ENCODE measurements at regions not wholly inside any gene's neighbourhood (a gene's known extent, or its start where the extent isn't known, plus 50 kb on each side); places are given as distances from the start of the nearest gene placed in this dataset.

- TF ChIP-seq CTCF (IDR thresholded peaks at IDR 0.05; ENCODE audit: control insufficient read depth, extremely low read depth, insufficient read depth), result no peak
- DNase-seq (ENCODE audit: low read depth), result no peak
- no peak overlapping the region for H3K4me3 ChIP-seq (ENCODE audit: low read depth, low read length)
Observed at GRCh38 chr2:121088251-121089165, 196.5 kb downstream of the TFCP2L1 start.

- no peak for DNase-seq (ENCODE audit: low read depth)
- no peak for TF ChIP-seq CTCF (IDR thresholded peaks at IDR 0.05; ENCODE audit: control insufficient read depth, extremely low read depth, insufficient read depth)
- H3K4me3 ChIP-seq (ENCODE audit: low read depth, low read length), result no peak overlapping the region
Observed at GRCh38 chr2:121089166-121089510, 195.9 kb downstream of the TFCP2L1 start.

GRCh38 chr2:121090088-121090715 is 194.8 kb downstream of the TFCP2L1 start:
- DNase-seq (ENCODE audit: low read depth), result no peak
- H3K4me3 ChIP-seq (ENCODE audit: low read depth, low read length), result no peak overlapping the region
- TF ChIP-seq CTCF (IDR thresholded peaks at IDR 0.05; ENCODE audit: control insufficient read depth, extremely low read depth, insufficient read depth), result no peak

GRCh38 chr2:121092095-121092494 is 192.9 kb downstream of the TFCP2L1 start:
- DNase-seq (ENCODE audit: low read depth), result no peak
- no peak for TF ChIP-seq CTCF (IDR thresholded peaks at IDR 0.05; ENCODE audit: control insufficient read depth, extremely low read depth, insufficient read depth)
- H3K4me3 ChIP-seq (ENCODE audit: low read depth, low read length), result no peak overlapping the region

- no peak for DNase-seq (ENCODE audit: low read depth)
- no peak overlapping the region for H3K4me3 ChIP-seq (ENCODE audit: low read depth, low read length)
- TF ChIP-seq CTCF (IDR thresholded peaks at IDR 0.05; ENCODE audit: control insufficient read depth, extremely low read depth, insufficient read depth), result no peak
Observed at GRCh38 chr2:121093692-121094091, 191.3 kb downstream of the TFCP2L1 start.

GRCh38 chr2:121094101-121094500 is 190.9 kb downstream of the TFCP2L1 start:
- TF ChIP-seq CTCF (IDR thresholded peaks at IDR 0.05; ENCODE audit: control insufficient read depth, extremely low read depth, insufficient read depth), result no peak
- DNase-seq (ENCODE audit: low read depth), result no peak
- no peak overlapping the region for H3K4me3 ChIP-seq (ENCODE audit: low read depth, low read length)

Measured in LNCaP clone FGC (cell line).